GM21576 (cell line): ENCODE measurements at regions not wholly inside any gene's neighbourhood (a gene's known extent, or its start where the extent isn't known, plus 50 kb on each side); places are given as distances from the start of the nearest gene placed in this dataset.
"Not testable (repeated sequence)": the region's sequence is repeated elsewhere in the genome, so short reads cannot be mapped to it uniquely, and the experiment has no call there.

Experiments used
- ATAC-seq: cut with Tn5 transposase; IDR thresholded peaks from one replicate; pipeline ENCODE4 v1.9.1; 2021; ENCODE audit warnings: mild to moderate bottlenecking, moderate library complexity; ENCODE audit not compliant: unreplicated experiment

DNA sequence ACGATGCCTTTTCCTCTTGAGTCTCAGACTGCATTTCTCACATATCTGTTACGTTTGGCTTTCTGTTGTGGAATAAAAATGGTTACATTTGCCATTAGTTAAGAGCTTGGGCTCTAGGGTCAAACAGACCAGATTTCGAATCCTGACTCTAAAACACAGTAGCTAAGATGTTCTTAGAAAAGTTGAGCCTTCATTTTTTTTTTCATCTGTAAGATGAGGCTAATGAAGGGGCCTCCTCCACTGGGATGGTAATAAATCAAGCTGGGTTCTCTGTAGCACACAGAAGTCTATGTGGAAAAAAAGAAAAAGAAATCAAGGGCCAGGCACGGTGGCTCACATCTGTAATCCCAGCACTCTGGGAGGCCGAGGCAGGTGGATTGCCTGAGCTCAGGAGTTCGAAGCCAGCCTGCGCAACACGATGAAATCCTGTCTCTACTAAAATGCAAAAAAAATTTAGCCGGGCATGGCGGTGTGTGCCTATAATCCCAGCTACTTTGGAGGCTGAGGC lies 49.9 kb upstream of the CAPRIN1 start:
- no peak for ATAC-seq

DNA sequence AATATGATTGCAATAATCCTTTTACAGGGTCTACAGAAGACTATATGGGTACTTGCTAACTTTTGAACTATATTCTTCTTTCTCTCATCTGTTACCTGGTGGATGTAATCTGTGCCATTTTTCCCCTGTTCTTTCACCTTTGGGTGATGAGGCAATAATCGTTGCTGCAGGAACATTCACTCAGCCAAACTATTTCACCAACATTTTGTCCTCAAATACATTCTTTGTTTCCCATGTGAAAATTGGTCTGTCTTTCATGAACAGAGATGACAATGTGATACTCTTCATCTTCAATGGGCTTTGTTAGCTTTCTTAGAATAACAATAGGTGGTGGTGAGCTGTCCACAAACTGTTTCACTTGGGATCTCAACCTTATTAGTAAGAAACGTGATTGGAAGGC lies 52.1 kb upstream of the CAPRIN1 start:
- no peak for ATAC-seq

DNA sequence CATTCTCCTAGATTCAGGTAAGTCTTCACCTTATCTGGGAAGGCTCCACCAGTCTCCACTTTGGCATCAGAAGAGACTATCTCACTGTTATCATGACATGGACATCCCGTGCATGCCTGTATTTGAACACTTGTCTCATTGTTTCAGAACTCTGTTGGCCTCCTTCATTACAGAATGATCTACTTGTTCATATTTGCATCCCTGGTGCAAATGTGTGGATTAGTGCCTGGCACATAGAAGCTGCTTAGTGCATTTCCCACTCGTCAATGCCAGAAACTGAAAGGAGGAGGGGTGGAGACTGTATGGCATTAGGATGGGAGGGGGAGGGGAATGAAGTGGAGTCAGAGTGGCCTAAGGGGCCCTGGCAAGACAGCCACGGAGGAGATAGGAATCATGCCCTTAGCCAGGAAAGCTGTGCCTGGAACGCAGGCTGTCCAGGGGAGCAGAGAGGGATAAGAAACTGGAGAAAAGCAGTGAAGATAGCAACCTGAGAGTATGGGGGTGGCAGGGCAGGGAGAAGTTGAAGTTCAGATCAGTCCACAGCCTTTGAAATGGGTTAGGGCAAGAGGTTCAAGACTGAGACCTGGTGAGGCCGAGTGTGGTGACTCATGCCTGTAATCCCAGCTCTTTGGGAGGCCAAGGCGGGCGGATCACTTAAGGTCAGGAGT lies 53.8 kb upstream of the CAPRIN1 start:
- ATAC-seq = no peak

DNA sequence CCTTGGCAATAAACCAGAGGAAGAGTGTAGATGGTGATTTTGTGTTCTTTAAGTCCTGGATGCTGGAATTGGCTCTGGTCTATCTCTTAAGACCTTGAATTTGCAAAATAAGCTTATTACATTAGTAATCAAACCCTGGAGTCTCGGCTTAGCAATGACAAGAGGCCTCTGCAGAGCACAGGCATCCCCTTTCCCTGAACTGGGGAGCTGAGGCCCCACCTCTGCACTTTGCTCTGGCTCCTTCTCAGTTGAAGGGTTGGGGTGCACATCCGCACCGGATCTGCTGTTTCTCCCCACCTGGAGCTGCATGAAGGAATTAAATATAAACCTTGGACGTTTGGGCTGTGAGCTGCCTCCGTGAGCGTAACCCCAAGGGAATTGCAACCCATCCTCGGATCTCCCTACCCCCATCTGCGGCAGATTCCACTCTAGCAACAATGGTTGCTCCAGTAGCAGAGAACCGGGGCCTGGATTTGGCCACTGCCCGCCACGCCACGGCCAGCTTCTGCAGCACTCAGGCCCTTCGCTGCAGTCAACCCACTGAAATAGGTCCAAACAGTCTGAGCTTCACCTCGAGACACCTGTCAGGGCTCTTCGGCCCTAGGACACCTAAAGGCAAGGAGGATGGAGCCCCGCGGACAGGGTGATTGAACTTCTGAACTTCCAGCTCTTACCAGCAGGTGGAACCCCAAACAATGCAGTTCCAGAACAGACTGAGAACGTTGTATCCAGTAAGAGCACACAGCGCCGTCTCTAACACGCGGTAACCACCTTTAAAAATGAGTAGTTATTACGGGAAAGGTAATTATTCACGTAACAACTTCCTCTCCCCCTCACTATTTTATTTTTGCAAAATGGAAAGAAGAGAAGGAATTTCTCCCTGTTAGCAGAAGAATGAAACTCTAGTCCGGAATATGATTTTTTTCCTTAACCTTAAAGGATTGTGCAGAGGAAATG lies 54.8 kb upstream of the CAPRIN1 start:
- peak; percentile 61 for ATAC-seq

DNA sequence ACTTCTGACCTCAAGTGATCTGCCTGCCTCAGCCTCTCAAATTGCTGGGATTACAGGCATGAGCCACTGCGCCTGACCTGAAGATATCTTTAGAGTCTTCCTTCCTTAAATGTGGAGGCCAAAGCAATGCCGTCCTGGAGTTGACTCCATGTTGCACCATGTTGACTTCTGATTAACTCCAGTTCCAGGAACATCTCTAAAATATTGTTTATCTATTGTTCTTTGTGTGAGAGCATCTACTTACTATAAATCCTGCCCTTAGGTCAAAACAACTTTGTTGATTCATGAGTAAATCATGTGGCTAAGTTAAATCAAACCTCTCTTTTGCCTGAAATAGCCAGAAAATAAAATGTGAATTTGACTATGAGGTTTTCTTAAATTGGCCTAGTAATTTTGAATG lies 56.6 kb upstream of the CAPRIN1 start:
- ATAC-seq = no peak

DNA sequence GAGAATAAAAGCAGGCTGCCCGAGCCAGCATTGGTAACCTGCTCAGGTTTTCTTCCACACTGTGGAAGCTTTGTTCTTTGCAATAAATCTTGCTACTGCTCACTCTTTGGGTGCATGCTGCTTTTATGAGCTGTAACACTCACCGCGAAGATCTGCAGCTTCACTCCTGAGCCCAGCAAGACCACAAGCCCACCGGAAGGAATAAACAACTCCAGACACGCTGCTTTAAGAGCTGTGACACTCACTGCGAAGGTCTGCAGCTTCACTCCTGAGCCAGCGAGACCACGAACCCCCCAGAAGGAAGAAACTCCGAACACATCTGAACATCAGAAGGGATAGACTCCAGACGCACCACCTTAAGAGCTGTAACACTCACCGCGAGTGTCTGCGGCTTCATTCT lies 60.4 kb upstream of the CAPRIN1 start:
- not testable (repeated sequence) for ATAC-seq

DNA sequence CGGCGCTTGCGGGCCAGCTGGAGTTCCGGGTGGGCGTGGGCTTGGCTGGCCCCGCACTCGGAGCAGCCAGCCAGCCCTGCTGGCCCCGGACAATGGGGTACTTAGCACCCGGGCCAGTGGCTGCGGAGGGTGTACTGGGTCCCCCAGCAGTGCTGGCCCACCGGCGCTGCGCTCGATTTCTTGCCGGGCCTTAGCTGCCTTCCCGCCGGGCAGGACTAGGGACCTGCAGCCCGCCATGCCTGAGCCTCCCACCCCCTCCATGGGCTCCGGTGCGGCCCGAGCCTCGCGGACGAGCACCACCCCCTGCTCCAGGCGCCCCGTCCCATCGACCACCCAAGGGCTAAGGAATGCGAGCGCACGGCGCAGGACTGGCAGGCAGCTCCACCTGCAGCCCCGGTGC lies 61.4 kb upstream of the CAPRIN1 start:
- not testable (repeated sequence) for ATAC-seq

DNA sequence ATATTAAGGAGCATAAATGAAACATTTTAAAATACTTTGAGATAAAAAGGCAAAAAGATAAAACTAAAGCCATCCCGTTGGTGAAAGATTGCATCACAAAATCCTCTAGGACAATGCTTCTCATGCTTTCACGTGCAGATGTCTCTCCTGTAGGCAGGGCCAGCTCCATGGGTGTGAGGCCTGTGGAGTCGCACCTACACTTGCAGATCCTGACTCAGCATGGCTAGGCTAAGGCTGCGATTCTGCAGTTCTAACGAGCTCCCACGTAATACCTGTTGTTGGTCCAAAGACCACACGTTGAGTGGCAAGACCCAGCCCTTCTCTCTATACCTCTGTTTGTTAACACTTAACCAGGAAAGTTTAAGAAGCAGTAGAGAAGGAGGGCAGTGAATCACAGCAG lies 62.1 kb upstream of the CAPRIN1 start:
- ATAC-seq = no peak

DNA sequence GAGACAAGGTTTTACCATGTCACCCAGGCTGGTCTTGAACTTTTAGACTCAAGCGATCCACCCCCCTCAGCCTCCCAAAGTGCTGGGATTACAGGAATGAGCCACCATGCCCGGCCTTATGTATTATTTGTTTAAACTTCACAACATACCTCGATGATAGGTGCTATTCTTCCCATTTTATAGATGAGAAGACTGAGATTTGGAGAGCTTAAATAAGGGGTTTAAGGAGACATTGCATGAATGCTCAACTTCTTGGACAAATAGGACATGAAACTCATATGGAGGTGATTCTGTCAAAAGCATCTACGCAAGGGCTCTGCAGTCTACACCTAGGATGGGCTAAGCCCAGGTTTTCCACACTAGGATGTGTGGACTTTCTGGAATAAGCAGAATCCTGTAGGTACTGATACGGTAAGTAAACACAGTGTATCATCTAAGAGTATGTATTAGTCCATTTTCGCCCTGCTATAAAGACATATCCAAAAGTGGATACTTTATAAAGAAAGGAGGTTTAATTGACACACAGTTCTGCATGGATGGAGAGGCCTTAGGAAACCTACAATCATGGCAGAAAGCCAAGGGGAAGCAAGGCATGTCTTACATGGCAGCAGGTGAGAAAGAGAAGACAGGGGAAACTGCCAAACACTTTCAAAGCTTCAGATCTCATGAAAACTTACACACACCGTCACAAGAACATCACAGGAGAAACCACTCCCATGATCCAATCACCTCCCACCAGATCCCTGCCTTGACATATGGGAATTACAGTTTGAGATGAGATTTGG lies 62.8 kb upstream of the CAPRIN1 start:
- no peak for ATAC-seq

DNA sequence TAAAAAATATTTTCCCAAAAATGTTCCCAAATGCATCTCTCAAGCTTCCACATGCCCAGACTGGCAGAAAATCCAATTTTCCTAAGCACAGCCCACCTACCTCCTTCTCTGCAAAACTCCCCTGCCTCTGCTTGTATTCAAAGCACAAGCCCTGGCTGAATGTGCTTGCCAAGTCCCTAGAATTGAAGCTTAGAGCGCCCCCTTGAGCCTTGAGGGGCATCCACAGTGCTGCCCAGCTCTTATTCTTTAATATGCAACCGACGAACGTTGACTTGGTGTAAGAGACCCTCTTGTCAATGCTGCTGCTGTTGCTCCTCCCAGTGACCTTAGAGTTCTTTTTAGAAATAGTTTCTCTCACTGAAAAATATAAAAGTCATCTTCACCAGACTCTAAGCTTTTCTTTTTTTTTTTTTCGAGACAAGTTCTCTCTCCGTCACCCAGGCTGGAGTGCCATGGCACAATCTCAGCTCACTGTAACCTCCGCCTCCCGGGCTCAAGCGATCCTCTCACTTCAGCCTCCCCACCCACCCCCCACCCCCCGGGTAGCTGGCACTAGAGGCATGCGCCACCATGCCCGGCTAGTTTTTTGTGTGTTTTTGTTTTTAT lies 63.5 kb upstream of the CAPRIN1 start:
- no peak for ATAC-seq

DNA sequence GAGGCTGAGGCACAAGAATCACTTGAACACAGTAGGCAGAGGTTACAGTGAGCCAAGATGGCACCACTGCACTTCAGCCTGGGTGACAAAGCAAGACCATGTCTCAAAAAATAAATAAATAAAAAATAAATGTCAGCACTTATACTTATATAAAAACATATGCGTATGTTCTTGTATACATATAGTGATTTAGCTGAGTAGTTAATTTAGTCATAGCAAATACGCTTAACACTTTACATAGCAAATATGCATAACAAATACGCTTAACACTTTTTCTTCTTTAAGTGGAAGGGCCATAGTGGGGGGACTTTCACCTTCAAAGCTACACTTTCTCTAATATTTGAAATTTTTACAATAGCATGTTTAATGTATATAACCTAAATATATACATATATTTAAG lies 64.0 kb upstream of the CAPRIN1 start:
- no peak for ATAC-seq

DNA sequence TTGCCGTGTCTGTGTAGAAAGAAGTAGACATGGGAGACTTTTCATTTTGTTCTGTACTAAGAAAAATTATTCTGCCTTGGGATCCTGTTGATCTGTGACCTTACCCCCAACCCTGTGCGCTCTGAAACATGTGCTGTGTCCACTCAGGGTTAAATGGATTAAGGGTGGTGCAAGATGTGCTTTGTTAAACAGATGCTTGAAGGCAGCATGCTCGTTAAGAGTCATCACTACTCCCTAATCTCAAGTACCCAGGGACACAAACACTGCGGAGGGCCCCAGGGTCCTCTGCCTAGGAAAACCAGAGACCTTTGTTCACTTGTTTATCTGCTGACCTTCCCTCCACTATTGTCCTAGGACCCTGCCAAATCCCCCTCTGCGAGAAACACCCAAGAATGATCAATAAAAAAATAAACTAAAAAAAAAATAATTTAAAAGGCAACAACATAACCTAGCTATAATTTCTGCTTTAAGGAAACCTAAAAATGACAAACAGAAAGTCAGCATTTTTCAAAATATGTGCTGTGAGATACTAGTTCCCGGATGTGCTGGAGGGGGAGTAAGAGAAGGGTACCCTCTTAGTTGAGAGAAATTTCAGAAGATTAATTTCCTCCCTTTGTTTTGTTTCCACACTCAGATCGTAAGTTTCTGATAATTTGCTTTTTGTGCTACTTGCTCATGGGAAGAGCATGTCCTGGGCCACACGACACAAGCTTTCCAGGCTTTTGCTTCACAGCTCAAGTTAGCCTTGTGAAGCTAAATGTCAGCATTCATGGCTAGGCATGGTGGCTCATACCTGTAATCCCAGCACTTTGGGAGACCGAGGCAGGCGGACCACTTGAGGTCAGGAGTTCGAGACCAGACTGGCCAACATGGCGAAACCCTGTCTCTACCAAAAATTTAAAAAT lies 64.7 kb upstream of the CAPRIN1 start:
- not testable (repeated sequence) for ATAC-seq

DNA sequence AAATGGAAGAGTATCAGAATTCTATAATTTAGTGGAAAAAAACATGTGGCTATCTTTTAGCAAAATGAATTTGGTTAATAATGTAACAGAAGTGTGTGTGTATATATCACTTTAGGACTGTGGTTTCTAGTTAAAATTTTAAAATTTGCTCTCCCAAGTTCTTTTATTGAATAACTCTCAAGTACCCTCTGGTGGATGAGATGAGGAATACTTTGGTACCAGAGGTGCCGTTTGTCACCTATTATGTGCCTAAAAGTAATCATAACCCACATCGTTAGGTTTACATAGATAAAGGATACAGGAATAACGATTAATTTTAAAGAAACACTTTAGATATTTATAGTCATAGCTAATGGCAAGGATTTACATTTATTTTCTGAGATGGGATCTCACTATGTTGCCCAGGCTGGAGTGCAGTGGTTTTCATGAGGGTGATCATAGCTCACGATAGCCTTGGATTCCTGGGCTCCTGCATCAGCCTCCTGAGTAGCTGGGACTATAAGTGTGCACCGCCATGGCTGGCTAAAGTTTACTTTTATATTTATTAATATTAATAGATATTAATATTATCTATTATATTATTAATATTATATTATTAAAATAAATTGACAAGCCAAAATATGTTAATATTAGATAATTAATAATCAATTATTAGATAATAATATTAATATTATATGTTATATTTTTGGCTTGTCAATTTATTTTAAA lies 66.7 kb upstream of the CAPRIN1 start:
- ATAC-seq = no peak

DNA sequence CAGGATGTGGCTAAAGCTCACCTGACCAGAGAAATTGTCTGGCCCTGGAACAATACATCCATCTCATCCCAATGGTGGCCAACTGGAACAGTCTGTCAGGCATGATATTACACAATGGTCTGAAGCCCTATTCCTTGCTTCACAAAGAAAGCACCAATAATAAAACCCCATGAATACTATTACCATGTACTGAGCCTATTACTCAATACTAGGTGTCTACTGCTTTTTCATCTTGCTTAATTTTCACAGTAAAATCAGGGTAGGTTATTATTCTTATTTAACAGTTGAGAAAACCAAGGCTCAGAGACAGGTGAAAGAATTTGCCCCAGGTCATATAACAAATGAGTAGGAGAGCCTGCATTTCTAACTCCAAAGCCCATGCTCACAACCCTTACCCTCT lies 68.9 kb upstream of the CAPRIN1 start:
- ATAC-seq = no peak

DNA sequence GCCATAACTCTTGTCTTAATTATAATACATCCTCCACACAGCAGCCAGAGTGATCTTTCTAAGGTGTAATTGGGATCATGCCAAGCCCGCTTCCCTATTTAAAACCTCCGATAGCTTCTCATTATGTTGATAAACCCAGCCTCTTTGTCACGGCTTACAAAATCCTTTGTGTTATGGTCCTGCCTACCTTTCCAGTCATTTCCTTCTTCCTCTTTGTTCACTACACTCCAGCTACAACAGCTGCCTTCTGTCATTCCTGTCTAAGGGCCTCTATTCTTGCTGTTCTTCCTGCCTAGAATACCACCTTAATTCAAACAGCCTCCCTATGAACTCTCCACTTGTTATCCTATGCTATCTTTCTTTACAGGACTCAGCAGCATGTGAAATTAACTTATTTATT lies 70.6 kb upstream of the CAPRIN1 start:
- no peak for ATAC-seq

DNA sequence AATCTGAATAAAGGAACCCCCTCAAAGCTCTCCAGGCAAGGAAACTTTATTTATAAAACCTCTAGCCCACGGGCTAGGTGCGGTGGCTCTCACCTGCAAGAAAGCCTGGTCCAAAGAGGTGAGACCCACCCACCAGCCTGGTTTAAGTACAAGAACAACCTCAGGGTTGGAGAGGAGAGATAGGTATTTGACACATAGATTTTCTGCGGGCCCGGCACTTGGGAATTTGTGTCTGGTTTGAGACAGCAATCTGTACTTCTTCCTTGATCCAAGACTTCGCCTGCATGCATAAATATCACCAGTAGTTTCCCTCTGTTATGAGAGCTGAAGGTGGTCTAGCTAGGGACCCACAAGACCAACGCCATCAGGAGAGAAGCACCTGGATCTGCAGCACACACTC lies 73.2 kb upstream of the CAPRIN1 start:
- no peak for ATAC-seq

DNA sequence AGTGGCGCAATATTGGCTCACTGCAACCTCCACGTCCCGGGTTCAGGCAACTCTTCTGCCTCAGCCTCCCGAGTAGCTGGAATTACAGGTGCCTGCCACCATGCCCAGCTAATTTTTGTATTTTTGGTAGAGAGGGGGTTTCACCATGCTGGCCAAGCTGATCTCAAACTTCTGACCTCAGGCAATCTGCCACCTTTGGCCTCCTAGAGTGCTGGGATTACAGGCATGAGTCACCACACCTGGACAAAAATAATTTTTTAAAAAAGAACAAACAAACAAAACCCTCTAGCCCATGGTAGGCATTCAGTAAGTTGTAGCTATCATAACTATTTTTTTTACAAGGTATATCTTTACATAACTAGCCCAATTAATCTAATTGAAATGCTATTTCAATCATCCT lies 73.9 kb upstream of the CAPRIN1 start:
- no peak for ATAC-seq

DNA sequence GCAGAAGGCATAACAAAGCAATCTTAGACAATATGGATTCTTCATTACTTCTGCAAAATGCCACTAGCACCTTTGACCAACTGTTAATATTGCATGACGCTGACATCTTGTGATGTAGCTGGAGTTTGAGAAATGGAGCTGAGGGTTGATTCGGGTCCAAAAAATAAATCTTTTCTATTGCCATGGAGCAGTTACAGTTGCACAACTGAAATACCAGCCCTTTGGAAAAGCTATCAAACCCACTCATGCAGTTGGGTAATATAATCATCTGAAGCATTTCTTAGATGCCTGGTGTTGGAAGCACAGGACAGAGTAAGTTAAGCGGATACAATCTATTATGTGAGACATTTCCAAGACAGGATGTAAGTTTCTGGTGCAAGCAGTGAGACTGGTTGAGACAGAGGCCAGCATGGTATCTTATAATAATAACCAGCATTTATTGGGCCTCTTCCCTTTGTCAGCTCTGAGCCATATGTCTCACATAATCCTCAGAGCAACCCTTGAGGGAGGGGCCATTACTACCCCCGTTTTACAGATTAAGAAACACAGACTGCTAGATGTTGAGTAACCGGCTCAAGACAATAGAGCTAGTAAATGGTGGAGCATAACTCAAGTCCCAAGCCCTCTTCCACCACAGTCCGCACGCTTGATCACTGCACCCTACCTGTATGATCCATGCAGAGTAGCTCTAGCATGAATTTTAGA lies 74.9 kb upstream of the CAPRIN1 start:
- ATAC-seq = no peak

DNA sequence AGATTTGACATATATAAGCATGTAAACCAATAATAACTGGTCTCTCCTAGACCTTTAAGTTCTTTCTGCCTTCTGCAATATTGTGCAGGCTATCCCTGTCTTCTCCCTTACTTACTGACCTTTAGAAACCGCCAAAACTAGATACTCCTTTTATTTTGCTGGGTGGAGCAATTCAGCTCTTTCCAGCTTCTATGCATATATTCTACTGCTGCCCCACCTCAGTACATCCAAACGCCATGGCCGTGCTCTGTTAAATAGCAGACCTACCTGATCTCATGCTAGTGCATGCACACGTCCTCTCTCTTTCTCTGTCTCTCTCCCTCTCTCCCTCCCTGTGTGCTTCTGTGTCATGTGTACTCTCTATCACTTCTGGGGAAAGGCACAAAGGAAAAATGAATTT lies 76.7 kb upstream of the CAPRIN1 start:
- ATAC-seq = no peak
